ENCODE measurements at regions not wholly inside any gene's neighbourhood (a gene's known extent, or its start where the extent isn't known, plus 50 kb on each side); places are given as distances from the start of the nearest gene placed in this dataset.
"Not testable (repeated sequence)": the region's sequence is repeated elsewhere in the genome, so short reads cannot be mapped to it uniquely, and the experiment has no call there.

DNA sequence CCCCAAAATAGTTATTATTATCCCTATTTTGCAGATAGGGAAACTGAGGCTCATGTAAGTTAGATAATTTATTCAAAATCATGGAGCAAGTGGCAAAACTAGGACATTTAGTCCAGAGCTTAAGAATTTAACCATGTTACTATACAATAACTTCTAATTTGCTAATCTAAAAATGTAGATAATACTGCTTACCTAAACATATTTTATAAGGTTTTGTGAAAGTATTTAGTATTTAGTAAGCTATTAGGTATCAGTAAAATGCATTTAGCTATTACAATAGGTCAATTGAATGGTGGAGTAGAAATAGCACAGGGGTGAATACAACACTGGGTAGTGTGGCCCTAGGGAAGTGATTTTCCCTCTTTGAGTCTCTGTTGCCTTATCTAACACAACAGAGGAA lies 648.3 kb downstream of the KIF4B start:
- intact Hi-C loops (cut with DNase I) = no loop called here

DNA sequence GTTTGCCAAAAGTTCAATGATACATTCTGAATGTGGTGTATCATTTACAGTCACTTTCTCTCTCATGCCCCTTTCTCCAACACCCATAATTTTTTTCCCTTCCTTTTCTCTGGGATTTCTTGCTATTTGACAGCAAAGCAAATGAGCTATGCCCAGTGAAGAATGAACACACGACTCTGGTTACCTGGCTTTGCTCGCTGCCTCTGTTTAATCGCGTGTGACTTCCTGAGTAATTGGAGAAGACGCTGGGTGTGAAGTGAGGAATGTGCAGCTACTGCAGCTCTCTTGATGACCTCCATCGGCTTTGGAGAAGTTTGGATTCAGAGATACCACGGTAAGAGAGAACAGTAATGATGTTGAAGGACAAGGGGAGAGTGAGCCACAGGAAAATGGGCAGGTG lies 651.8 kb downstream of the KIF4B start:
- intact Hi-C loops (cut with DNase I) = no loop called here
- no peak for DNase-seq

More for the DNA sequence above, 648.3 kb downstream of the KIF4B start:
- no peak for DNase-seq

DNA sequence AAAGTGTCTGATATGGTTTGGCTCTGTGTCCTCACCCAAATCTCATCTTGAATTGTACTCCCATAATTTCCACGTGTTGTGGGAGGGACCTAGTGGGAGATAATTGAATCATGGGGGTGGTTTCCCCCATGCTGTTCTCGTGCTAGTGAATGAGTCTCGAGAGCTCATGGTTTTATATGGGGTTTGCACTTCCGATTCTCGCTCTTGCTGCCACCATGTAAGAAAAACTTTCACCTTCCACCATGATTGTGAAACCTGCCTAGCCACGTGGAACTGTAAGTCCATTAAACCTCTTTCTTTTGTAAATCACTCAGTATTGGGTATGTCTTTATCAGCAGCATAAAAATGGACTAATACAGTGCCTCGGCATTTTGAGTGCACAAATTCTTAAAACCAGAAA lies 655.0 kb upstream of the SGCD start:
- intact Hi-C loops (cut with DNase I); DNase-seq: not testable (repeated sequence)

DNA sequence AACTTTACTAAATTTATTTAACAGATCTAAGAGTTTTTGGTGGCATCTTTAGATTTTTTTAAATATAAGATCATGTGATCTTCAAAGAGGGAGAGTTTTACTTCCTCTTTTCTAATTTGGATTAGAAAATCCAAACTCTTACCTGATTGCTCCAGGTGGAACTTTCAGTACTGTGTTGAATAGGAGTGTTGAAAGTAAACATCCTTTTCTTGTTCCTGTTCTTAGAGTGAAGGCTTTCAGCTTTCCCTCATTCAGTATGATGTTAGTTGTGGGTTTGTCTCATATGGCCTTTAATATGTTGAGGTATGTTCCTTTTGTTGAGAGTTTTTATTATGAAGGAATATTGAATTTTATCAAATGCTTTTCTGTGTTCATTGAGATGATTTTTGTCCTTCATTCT lies 650.0 kb upstream of the SGCD start:
- no peak for DNase-seq
- intact Hi-C loops (cut with DNase I) = no loop called here

DNA sequence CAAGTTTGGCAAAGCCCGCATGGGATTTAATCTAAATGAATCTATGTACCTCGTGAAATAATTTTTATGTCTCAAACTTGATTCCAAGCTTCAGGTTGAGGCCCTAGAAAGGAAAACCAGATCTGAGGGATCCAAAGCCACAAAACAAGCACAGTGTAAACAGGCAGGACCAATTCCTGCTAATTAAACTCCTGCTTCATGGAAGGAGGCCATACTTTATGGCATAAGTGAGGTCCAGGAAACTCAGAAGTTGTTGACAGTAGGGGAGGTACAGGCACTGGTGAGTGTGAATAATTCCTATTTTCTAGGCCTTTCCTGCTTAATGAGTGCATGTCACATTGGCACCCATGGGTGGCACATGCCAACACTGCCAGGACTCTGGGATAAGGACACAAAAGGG lies 648.6 kb upstream of the SGCD start:
- intact Hi-C loops (cut with DNase I) = no loop called here
- DNase-seq = no peak

DNA sequence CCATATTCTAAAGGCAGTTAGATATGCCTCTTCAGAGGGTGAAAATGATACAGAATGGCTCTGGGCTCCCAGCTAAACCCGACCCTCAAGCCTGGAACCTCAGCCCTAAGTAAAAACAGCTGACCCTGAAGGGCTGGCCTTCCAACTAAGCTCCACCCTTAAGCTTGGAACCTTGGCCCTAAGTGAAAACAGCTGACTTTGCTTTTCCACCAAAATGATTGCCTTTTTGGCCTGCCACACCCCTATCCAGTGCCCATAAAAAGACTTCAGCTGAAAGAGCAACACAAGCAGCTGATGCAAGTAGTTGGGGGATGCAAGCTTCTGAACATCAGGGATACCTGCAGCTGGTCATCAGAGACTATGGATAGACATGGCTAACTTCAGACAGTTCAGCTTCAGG lies 647.4 kb upstream of the SGCD start:
- intact Hi-C loops (cut with DNase I) = no loop called here
- DNase-seq = no peak

DNA sequence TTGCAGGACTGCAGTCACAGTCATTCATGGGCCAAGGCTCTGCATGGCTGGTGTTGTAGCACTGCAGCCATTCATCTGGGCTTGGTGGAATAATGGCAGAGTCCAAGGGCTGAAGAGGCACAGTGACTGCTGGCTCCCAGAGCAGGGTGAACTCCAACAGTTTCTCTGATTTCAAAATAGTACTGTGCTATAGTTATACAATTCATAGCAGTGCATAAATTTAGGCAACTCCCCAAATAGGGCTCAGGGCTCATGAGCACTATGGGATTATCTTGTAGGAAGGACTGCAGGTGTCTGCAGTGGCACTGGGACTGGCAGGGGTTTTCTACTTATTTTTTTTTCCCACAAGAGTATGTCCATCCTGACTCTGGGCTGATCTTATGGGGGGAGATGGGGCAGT lies 642.5 kb upstream of the SGCD start:
- intact Hi-C loops (cut with DNase I) = no loop called here
- no peak for DNase-seq

DNA sequence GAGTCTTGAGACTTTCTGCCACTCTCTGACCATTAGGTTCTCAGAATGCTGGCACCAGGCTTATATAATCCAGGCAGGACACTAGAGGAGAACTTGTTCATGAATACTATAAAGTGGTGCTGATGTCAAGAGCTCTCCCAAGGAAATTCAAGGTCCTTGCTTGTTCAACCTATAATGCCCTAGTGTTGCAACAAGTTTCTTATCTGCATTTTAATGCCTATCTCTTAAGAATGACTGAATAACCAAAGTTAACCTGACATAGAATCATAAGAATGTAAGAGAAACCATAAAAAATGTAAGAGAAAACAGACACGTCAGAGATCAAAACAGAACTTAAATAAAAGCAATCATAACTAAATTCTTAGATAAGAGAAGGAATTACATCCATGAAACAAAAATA lies 640.8 kb upstream of the SGCD start:
- DNase-seq = no peak
- intact Hi-C loops (cut with DNase I) = no loop called here

DNA sequence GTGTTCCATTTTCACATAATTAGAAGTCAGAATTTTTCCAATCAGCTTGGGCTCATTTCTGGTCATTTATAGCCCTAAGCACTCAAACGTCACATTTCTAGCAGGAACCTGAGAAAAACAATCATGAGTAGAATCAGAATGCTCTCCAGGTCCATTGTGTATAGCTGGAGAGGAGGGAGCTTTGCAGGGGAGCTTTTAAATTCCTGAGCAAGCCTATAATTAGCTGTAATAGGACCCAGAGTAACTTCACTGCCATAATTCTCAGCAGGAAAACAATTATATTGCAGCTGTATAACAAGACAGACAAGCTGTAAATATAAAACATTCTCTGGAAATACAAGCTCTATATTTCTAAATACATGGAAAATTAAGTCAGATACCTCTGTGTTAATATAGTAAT lies 637.6 kb upstream of the SGCD start:
- intact Hi-C loops (cut with DNase I) = no loop called here
- DNase-seq = no peak

DNA sequence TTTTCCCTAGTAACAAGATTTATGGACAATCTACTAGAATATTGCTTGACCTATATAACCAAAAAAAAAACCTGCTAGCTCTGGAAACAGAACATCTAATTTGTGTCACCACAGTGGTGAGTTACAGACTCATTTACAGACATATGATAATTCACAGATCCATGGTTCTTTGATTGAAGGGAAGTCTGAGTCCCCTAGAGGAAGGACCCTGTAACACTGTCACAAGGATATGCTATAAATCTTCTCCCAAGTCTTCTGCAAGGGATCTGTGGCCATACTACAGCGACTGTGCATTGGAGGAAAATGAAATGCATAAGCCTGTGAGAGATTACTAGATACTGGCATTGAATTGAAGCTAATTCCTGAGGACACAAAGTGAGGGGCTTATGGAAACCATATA lies 630.6 kb upstream of the SGCD start:
- intact Hi-C loops (cut with DNase I) = no loop called here
- DNase-seq = no peak

DNA sequence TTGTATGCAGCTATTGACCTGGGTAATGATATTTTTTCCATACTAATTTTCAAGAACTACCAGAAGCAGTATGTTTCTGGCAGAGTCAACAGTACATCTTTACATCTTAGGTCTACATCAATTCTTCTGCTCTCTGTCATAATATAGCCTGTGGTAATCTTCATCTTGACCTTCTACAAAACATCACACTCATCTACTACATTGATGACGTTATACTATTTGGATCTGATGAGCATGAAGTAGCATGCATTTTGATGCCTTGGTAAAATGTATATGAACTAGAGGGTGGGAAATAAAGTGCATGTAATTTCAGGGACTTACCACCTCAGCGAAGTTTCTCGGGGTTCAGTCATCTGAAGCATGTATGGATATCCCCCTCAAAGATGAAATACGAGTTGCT lies 629.7 kb upstream of the SGCD start:
- intact Hi-C loops (cut with DNase I) = no loop called here
- DNase-seq = no peak

DNA sequence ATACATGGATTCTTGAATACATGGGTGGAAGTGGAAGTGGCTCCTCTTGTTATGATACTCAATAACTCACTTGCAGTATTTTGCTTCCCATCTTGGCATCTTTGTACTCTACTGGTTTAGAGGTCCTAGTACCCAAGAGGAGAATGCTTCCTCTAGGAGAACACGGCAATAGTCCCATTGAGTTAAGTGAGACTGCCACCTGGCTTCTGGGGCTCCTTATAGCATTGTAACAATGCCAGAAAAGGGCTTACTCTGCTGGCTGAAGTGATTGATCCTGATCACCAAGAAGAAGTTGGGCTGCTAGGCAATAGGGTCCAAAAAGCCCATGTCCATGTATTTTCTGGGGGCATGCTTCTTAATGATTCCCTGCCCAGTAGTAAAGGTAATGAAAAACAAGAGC lies 627.6 kb upstream of the SGCD start:
- intact Hi-C loops (cut with DNase I) = no loop called here
- DNase-seq = no peak

DNA sequence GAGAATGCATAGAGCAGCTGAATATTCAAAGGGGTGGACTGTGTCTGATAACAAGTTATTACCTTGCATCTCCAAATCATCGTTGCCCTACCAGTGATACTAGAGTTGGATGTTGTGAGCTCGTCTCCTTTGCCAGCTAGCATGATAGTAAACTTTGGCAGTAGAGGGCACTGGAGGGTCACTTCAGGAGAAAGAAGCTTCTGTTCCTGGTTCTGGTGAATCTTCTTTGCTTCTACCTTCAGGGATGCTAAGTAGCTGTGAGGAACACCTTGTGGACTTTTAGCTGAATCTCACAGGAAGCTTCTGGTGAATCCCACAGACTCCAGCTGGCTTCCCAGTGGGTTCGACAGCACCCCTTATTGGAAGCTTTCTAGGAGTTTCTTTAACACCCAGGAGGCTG lies 626.6 kb upstream of the SGCD start:
- intact Hi-C loops (cut with DNase I) = no loop called here
- no peak for DNase-seq

DNA sequence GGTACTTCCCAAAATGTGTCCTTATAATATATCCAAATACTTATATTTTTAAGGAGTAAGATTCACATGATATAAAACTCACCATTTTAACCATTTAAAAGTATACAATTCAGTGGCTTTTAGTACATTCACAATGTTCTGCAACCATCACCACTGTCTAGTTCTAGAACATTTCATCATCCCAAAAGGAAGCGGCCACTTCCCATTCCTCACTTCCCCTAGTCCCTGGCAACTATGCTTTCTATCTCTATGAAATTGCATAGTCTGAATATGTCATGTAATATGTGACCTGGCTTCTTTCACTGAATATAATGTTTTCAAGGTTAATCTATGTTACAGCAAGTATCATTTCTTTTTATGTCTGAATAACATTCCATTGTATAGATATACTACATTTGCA lies 615.1 kb upstream of the SGCD start:
- DNase-seq = no peak
- intact Hi-C loops (cut with DNase I) = no loop called here

DNA sequence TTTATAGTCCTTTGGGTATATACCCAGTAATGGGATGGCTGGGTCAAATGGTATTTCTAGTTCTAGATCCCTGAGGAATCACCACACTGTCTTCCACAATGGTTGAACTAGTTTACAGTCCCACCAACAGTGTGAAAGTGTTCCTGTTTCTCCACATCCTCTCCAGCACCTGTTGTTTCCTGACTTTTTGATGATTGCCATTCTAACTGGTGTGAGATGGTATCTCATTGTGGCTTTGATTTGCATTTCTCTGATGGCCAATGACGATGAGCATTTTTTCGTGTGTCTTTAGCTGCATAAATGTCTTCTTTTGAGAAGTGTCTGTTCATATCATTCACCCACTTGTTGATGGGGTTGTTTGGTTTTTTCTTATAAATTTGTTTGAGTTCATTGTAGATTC lies 612.5 kb upstream of the SGCD start:
- intact Hi-C loops (cut with DNase I); DNase-seq: not testable (repeated sequence)

DNA sequence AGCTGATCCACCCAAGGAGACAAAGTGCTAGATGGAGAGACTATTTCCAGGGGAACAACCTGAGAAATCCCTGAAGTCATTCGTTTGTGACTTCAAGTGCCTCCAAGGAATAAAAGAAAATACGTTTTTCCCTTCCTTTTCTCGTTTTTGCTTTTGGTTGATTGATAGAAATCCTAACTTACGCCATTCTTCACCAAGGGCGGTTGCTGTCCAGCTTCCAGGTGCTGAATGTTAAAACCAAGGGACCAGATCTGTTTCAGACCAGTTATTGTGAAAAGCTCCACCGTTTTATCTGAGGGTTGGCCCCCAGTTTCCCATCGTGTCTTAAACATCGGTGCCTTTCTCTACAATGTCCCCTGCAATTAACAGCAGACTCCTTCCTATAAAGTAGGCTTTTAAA lies 600.7 kb upstream of the SGCD start:
- intact Hi-C loops (cut with DNase I) = no loop called here
- no peak for DNase-seq

DNA sequence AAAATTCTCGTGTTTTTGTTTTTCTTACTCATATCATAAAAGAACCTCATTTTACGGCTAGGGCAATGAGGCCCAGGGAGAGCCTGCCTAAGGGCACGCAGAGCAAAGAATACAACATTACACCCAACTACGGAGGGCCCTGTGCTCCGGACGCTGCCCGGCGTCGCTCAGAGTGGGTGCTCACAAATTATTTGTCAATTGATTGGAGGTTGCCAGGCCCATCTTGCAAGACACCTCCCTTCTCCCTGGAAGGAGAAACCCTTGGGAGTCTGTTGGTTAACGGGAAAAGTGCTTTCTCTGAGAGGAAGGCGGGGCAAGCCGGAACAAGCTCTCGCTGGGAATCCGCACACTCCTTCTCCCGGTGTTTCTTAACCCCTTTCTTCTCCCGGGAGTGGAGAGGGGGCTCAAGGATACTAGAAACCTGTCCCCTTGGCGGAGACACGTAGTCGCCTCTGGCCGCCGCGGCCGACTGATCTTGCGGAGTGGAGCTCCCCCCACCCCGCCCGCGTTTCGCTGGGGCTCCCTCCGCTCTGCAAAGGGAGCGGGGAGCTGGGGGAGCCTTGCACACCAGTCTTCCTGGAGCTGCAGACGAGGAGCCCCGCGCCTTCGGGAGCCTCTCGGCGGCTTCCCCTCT lies 599.3 kb upstream of the SGCD start:
- DNase-seq = peak in 1 of 10 donors; percentile 74
- intact Hi-C loops (cut with DNase I) = no loop called here

DNA sequence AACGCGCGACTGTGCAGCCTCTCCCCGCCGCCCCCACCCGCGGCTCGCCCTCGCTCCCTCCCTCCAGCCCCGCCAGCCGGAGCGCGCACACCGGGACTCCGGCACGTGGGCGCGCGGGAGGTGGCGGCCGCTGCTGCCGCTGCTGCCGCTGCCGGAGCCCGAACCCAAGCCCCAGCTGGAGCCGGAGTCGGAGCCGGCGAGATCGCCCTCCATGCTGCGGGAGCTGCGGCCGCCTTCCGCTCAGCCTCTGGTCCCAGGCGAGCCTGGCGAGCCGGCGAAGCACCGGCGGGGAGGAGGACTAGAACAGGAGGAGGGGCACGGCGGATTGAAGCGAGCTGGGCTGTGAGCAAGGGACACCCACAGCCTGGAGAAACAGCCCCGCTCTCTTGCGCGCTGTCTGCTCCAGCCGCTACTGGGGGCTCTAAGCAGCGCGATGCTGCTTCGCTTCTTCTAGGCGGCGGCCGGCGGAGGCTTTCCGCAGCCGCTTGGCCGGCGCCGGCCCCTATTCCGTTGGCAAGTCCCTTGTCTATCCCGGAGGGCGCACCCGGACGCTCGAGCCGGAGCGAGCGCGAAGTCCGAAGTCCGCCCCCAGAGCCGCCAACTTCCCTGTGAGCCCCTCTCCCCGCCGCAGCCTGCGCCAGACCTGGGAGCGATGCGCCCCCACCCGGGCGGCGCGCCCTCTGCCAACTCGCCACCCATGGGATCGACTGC lies 598.7 kb upstream of the SGCD start:
- intact Hi-C loops (cut with DNase I) = no loop called here
- DNase-seq = peak; percentile 41 to 93 (median 60)

DNA sequence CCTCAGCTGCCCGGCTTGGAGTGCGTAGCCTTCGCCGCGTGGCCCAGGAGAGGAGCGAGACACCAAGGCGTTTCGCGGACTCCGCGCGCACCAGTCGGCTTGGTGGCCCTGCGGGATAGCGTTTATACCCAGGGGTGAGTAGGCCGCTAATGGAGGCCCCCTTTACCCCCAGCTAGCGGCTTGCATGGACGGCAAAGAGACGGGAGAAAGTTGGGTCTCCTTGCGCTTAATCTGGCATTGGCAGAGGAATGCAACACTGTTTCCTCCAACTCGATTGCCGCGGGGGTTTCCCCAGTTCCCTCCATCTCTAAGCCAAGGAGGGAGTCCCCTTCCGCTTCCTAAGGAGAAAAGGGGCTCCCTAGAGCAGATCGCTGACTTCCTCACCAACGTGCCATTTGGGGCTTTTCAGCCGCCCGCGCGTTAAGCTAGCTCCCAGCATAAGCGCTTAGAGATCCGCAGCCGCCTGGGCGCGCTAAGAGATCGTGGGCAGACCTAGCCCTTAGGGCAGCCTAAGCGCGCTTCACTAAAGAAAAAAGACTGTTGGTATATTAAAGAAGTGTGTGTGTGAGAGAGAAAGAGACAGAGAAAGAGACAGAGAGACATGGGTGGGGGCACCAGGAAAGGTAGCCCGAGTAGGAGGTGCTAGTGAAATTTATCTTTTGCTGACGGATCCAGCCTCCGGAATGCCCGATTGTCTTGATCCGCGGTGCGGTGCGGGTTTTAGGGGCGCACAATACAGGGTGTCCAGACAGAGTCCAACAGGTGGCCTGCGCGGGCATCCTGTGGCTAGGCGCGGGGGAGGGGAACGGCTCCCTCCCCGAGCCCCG lies 597.9 kb upstream of the SGCD start:
- peak; percentile 34 to 92 (median 54) for DNase-seq

DNA sequence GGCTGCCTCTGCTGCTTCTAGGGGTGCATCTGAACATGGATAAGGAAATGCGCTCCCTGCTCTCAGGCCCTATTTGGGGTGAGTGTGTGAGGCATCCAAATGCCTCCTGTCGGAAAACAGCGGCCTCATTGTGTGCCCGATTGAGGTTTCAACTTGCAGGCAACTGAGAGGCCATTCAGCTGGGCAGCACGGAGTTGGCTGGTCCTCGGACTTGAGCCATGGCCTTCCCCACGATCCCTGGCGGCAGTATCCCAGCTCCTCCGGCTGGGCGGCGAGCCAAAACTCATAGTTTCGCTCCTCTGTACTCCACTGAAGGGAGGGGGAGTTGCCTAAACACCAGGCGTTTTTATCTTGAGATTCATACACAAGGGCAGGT lies 597.3 kb upstream of the SGCD start:
- intact Hi-C loops (cut with DNase I) = no loop called here

More for the DNA sequence above, 597.9 kb upstream of the SGCD start:
- intact Hi-C loops (cut with DNase I) = no loop called here

DNA sequence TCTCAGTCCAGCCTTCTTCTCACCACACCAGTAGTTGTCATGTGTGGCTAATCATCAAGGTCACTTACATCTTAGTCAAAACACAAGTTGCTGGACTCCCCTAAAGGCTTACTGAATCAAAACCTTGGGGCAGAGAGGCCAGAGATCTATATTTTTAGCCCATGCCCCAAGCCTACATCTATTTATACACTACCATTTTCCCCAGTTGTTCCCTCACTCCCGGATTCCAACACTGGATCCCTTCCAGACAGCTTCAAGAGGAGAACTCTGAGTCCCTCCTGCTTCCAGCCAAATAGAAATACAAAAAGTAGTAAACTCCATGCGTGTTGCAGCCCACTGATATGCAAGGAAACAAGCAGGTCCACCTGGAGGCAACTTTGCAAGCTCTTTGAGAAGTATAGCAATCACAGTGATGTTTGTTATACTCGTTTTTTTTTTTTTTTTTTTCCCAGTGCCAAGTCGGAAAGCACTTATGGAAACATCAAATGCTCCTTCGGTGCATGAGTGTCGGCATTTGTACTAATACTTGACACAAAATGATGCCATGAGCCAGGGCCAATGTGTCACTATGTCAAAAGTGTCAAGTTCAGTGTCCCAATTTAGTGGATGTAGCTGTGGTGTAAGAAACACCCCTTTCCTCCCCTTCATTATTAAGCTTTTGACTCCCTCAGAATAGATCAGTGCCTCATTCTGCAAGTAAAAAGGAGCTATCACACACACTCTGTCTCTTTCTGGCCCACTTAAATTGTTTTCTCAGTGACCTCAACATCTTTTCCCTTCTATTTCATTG lies 594.2 kb upstream of the SGCD start:
- DNase-seq = no peak
- intact Hi-C loops (cut with DNase I) = no loop called here

More for the DNA sequence above, 597.3 kb upstream of the SGCD start:
- DNase-seq = peak; percentile 65 to 95 (median 72)
